ENCODE measurements at regions not wholly inside any gene's neighbourhood (a gene's known extent, or its start where the extent isn't known, plus 50 kb on each side); places are given as distances from the start of the nearest gene placed in this dataset.

GRCh38 chr9:26462751-26463150 lies 429.9 kb downstream of the CAAP1 start:
- Histone ChIP-seq H2AFZ (ENCODE audit: low read length) (no peak overlapping the region), H3K9ac (replicated peaks in 1 of 4; ENCODE audit: extremely low read depth in 1 of 4, low read depth in 3 of 4, low read length in 3 of 4) (no peak overlapping the region), H4K8ac (ENCODE audit: extremely low read depth, insufficient read depth, low read length) (no peak overlapping the region), H4K20me1 (replicated peaks in 1 of 2; ENCODE audit: control insufficient read depth in 1 of 2, insufficient read depth in 2 of 2, low read length in 2 of 2) (no peaks in the 10 kb centered on the region), H3K27ac (ENCODE audit: low read depth, low read length) (no peak overlapping the region), H3K4ac (replicated peaks; ENCODE audit: insufficient read length, low read depth, low read length) (no peak overlapping the region), H2AK5ac (ENCODE audit: low read depth, low read length) (no peak overlapping the region), H3K14ac (ENCODE audit: insufficient read length) (no peak overlapping the region), H3K36me3 (ENCODE audit: control insufficient read depth in 2 of 4, insufficient read depth in 4 of 4, low read length in 3 of 4) (no peaks in the 10 kb centered on the region), H2BK20ac (ENCODE audit: low read length) (no peak overlapping the region), H3K79me2 (ENCODE audit: control insufficient read depth in 1 of 2, insufficient read depth in 2 of 2, low read length in 2 of 2) (no peaks in the 10 kb centered on the region), H3K23ac (ENCODE audit: insufficient read length) (no peak overlapping the region), H2BK12ac (ENCODE audit: low read depth, low read length) (no peak overlapping the region), H3K23me2 (ENCODE audit: low read depth, low read length) (no peaks in the 10 kb centered on the region), H2BK15ac (ENCODE audit: low read length) (no peak overlapping the region), H3K4me2 (ENCODE audit: insufficient read depth in 1 of 2, low read depth in 2 of 2, low read length in 2 of 2) (no peak overlapping the region), H3K27me3 (replicated peaks in 1 of 4; ENCODE audit: control insufficient read depth in 3 of 4, extremely low read depth in 1 of 4, insufficient read depth in 3 of 4, low read length in 3 of 4) (no peaks in the 10 kb centered on the region), H4K91ac (replicated peaks; ENCODE audit: insufficient read length, low read length) (no peak overlapping the region), H4K5ac (ENCODE audit: insufficient read length, low read depth, low read length) (no peak overlapping the region), H3K4me1 (replicated peaks in 1 of 4; ENCODE audit: control insufficient read depth in 3 of 4, insufficient read depth in 4 of 4, low read length in 3 of 4) (no peaks in the 10 kb centered on the region), H3K4me3 (ENCODE audit: extremely low read depth in 1 of 4, insufficient read depth in 2 of 4, low read depth in 3 of 4, low read length in 4 of 4) (no peak overlapping the region), H2BK5ac (ENCODE audit: low read depth, low read length) (no peak overlapping the region), H3K56ac (replicated peaks; ENCODE audit: insufficient read length, low read depth, low read length) (no peak overlapping the region), H2BK120ac (replicated peaks; ENCODE audit: low read depth, low read length) (no peak overlapping the region), H3K79me1 (ENCODE audit: low read depth, low read length) (no peaks in the 10 kb centered on the region), H3K9me3 (ENCODE audit: insufficient read depth in 2 of 2, low read depth in 1 of 2, low read length in 1 of 2) (no peaks in the 10 kb centered on the region), H3K18ac (ENCODE audit: extremely low read depth, low read length) (no peak overlapping the region)
- FAIRE-seq = no peak
- no peak for DNase-seq (ENCODE audit: low read depth in 1 of 2, low spot score in 2 of 2)
- no peak for TF ChIP-seq HDAC2 (IDR thresholded peaks at IDR 0.05; ENCODE audit: borderline replicate concordance in 1 of 2, low read depth in 2 of 2, low read length in 2 of 2)
- TF ChIP-seq HDAC6 (IDR thresholded peaks at IDR 0.05; ENCODE audit: low read depth, low read length) = no peak
- TF ChIP-seq E2F6 (IDR thresholded peaks at IDR 0.05) = no peak
- ChIA-PET POLR2A (ENCODE audit: partially characterized antibody) (no interaction called here), CTCF (ENCODE audit: partially characterized antibody) (no interaction called here)
- 100% methylated on average over 1 of the region's 1 CpG; no CpG with 5 or more reads in 1 of the 2 experiments for WGBS, 2 experiments (ENCODE audit: extremely low coverage in 1 of 2, insufficient coverage in 1 of 2, insufficient read length in 1 of 2, insufficient replicate concordance in 2 of 2, low coverage in 1 of 2, low lambda C conversion rate in 2 of 2, missing lambda C conversion rate in 1 of 2)
